B cell (primary cell): ENCODE measurements at regions not wholly inside any gene's neighbourhood (a gene's known extent, or its start where the extent isn't known, plus 50 kb on each side); places are given as distances from the start of the nearest gene placed in this dataset.

ENCODE experiments used
- ATAC-seq: fragments of 200-7000 bp; cut with Tn5 transposase; one replicate; pipeline ENCODE4 v1.10.0; 2021; ENCODE audit warnings: low read depth, mild to moderate bottlenecking, moderate number of reproducible peaks, moderate library complexity
- CTCF ChIA-PET: fragments of 350-600 bp; sonication (Branson Sonifier 250); formaldehyde crosslinking; loops from one replicate; lab custom pipeline; 2021; ENCODE audit warnings: antibody characterized with exemption, inconsistent platforms; lab: Charles Lee
- POLR2A ChIA-PET: fragments of 350-600 bp; sonication (Branson Sonifier 250); formaldehyde crosslinking; loops from one replicate; lab custom pipeline; 2021; ENCODE audit warnings: antibody characterized with exemption; lab: Charles Lee
- DNase-seq: peaks from one replicate; pipeline ENCODE4 v3.0.0; 2013
- H2AFZ ChIP-seq: 2 replicates; pipeline ENCODE4 v1.6.1; 2012; ENCODE audit warnings: mild to moderate bottlenecking, low read depth, low read length; ENCODE audit not compliant: insufficient read depth, poor library complexity, severe bottlenecking
- H3K27ac ChIP-seq, 2 donors: 1 replicate in 1 of 2; 2 replicates in 1 of 2; pipeline ENCODE4 v1.5.1; 2012 to 2013; ENCODE audit warnings: low read length in 2 of 2, mild to moderate bottlenecking in 2 of 2, moderate library complexity in 1 of 2
- H3K27me3 ChIP-seq, 4 experiments: fragments of 200-600 bp in 1 of 4; sonication (generic) in 1 of 4; replicated peaks in 1 of 4; 1 replicate in 2 of 4; 2 replicates in 2 of 4; pipeline versions ENCODE4 v1.6.1 to v1.7.0; 2013 to 2016; ENCODE audit warnings: low read length in 3 of 4, mild to moderate bottlenecking in 2 of 4, mixed read lengths in 1 of 4, moderate library complexity in 1 of 4; ENCODE audit not compliant: insufficient read depth in 4 of 4, control insufficient read depth in 3 of 4; ENCODE audit errors: control extremely low read depth in 1 of 4
- H3K36me3 ChIP-seq, 2 experiments: replicated peaks in 1 of 2; 1 replicate in 1 of 2; 2 replicates in 1 of 2; pipeline versions ENCODE4 v1.6.1 to v1.7.1; 2013; ENCODE audit warnings: low read length in 1 of 2; ENCODE audit not compliant: insufficient read depth in 2 of 2, control insufficient read depth in 1 of 2; ENCODE audit errors: control extremely low read depth in 1 of 2, extremely low read depth in 1 of 2
- H3K4me1 ChIP-seq, 2 donors: fragments of 200-600 bp in 1 of 2; sonication (generic) in 1 of 2; 1 replicate in 1 of 2; 2 replicates in 1 of 2; pipeline versions ENCODE4 v1.5.1 to v1.6.1; 2013 to 2017; ENCODE audit warnings: low read length in 2 of 2; ENCODE audit not compliant: control insufficient read depth in 2 of 2, insufficient read depth in 2 of 2
- H3K4me2 ChIP-seq: replicated peaks from 2 replicates; pipeline ENCODE3; 2012; ENCODE audit warnings: mild to moderate bottlenecking, low read depth, low read length; ENCODE audit not compliant: poor library complexity, severe bottlenecking
- H3K4me3 ChIP-seq, 5 experiments: fragments of 200-600 bp in 1 of 5; sonication (generic) in 1 of 5; 1 replicate in 3 of 5; 2 replicates in 2 of 5; pipeline versions ENCODE4 v1.5.1 to v1.7.0; 2011 to 2016; ENCODE audit warnings: low read length in 4 of 5, mild to moderate bottlenecking in 4 of 5, low read depth in 2 of 5, control low read depth in 1 of 5, moderate library complexity in 1 of 5; ENCODE audit not compliant: insufficient read depth in 1 of 5; ENCODE audit errors: control extremely low read depth in 1 of 5, extremely low read depth in 1 of 5
- H3K79me2 ChIP-seq: fragments of 200-600 bp; sonication (generic); one replicate; pipeline ENCODE4 v1.6.0; 2016; ENCODE audit warnings: low read length; ENCODE audit not compliant: control insufficient read depth, insufficient read depth
- H3K9ac ChIP-seq: fragments of 200-600 bp; sonication (generic); 2 replicates; pipeline ENCODE4 v1.6.1; 2017; ENCODE audit warnings: mild to moderate bottlenecking, low read length, moderate library complexity
- H3K9me3 ChIP-seq, 3 donors: one replicate each; pipeline versions ENCODE4 v1.6.1 to v1.7.1; 2013; ENCODE audit warnings: low read length in 2 of 3; ENCODE audit not compliant: control insufficient read depth in 2 of 3, insufficient read depth in 1 of 3; ENCODE audit errors: control extremely low read depth in 1 of 3
- H4K20me1 ChIP-seq: 2 replicates; pipeline ENCODE4 v1.6.0; 2012; ENCODE audit warnings: mild to moderate bottlenecking, low read length; ENCODE audit not compliant: insufficient read depth, control insufficient read depth, poor library complexity, severe bottlenecking
- H3K27ac Mint-ChIP-seq: one replicate; pipeline ENCODE4 v1.8.0; 2021; ENCODE audit warnings: mixed read lengths
- H3K27me3 Mint-ChIP-seq: one replicate; pipeline ENCODE4 v1.8.0; 2021; ENCODE audit warnings: mixed read lengths
- H3K4me1 Mint-ChIP-seq: one replicate; pipeline ENCODE4 v1.8.0; 2021; ENCODE audit warnings: mixed read lengths
- H3K4me3 Mint-ChIP-seq: one replicate; pipeline ENCODE4 v1.8.0; 2021; ENCODE audit warnings: mixed read lengths
- H3K9me3 Mint-ChIP-seq: one replicate; pipeline ENCODE4 v1.8.0; 2022; ENCODE audit warnings: mixed read lengths; ENCODE audit not compliant: insufficient read depth
- EZH2 ChIP-seq: IDR thresholded peaks from 2 replicates; pipeline ENCODE4 v1.6.1; 2012; ENCODE audit warnings: borderline replicate concordance, low read depth, mild to moderate bottlenecking, moderate library complexity, low read length; ENCODE audit not compliant: insufficient read depth, poor library complexity, severe bottlenecking
- WGBS: methylation state at CpG from one replicate; pipeline ENCODE4 v1.1.5; 2013; ENCODE audit warnings: missing lambda C conversion rate; ENCODE audit not compliant: insufficient coverage; 5-methylcytosine and 5-hydroxymethylcytosine counted together
- intact Hi-C: fragments of 100-400 bp; cut with micrococcal nuclease; formaldehyde crosslinking; loops from one replicate; pipeline ENCODE4 v1.10.0; 2022
- TF ChIP-seq, protein P1 (sequence below): fragments of 200-600 bp; IDR thresholded peaks from one replicate; pipeline ENCODE4 v1.8.0; 2022; ENCODE audit warnings: antibody characterized with exemption, mild to moderate bottlenecking

DNA sequence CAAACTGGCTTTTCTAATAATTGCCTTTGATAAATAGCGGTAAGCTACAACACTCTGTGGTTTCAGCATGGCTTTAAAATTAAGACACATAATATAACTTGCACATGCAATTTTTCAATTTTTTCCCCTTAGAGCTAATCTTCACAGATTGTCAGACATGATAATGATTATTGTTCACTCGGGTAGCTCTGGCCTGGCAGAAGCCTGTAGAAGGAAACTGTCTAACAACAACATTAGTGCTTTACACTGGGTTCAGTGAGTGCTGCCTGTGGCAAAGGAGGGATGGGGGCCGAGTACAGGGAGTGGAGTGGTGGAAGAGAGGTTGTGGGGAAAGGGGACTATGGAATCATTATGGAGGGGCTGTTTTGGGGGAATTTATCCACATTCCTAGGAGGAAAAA is 67.2 kb upstream of the AUTS2 start:
- ChIA-PET CTCF (interaction anchor here (0.7 kb wide), 1 partner anchor 10 kb away, joined by 3 read pairs; no protein-coding TSS in a partner anchor), POLR2A (no interaction called here)
- Histone ChIP-seq H3K9me3 (no peaks in the 10 kb centered on the region), H3K27ac (no peak overlapping the region), H3K36me3 (no peaks in the 10 kb centered on the region), H4K20me1 (no peaks in the 10 kb centered on the region), H3K27me3 (peaks cover 0 to 3% (median 0%) of the 10 kb centered on the region in 4 experiments), H3K79me2 (no peaks in the 10 kb centered on the region), H3K4me2 (no peak overlapping the region), H3K4me1 (no peaks in the 10 kb centered on the region), H3K4me3 (no peak overlapping the region), H2AFZ (no peak overlapping the region), H3K9ac (no peak overlapping the region)
- no peak for TF ChIP-seq EZH2
- TF ChIP-seq, protein P1, sequence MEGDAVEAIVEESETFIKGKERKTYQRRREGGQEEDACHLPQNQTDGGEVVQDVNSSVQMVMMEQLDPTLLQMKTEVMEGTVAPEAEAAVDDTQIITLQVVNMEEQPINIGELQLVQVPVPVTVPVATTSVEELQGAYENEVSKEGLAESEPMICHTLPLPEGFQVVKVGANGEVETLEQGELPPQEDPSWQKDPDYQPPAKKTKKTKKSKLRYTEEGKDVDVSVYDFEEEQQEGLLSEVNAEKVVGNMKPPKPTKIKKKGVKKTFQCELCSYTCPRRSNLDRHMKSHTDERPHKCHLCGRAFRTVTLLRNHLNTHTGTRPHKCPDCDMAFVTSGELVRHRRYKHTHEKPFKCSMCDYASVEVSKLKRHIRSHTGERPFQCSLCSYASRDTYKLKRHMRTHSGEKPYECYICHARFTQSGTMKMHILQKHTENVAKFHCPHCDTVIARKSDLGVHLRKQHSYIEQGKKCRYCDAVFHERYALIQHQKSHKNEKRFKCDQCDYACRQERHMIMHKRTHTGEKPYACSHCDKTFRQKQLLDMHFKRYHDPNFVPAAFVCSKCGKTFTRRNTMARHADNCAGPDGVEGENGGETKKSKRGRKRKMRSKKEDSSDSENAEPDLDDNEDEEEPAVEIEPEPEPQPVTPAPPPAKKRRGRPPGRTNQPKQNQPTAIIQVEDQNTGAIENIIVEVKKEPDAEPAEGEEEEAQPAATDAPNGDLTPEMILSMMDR: no peak
- intact Hi-C loops: no loop called here
- ATAC-seq (no peak), DNase-seq (no peak)
- 33% methylated on average over 1 of the region's 3 CpGs for WGBS
- Mint-ChIP-seq H3K27ac (no peak overlapping the region), H3K9me3 (no peaks in the 10 kb centered on the region), H3K27me3 (peaks cover 19% of the 10 kb centered on the region), H3K4me3 (no peak overlapping the region), H3K4me1 (no peaks in the 10 kb centered on the region)

- Histone ChIP-seq H3K4me3 (no peak overlapping the region), H3K36me3 (no peaks in the 10 kb centered on the region), H3K27me3 (peaks cover 0 to 3% (median 0%) of the 10 kb centered on the region in 4 experiments), H3K4me1 (no peaks in the 10 kb centered on the region), H3K79me2 (no peaks in the 10 kb centered on the region), H3K9ac (no peak overlapping the region), H3K9me3 (no peaks in the 10 kb centered on the region), H3K4me2 (no peak overlapping the region), H4K20me1 (no peaks in the 10 kb centered on the region), H3K27ac (no peak overlapping the region), H2AFZ (no peak overlapping the region)
- H3K27me3 Mint-ChIP-seq: peaks cover 19% of the 10 kb centered on the region
- ChIA-PET POLR2A (no interaction called here), CTCF (no interaction called here)
- DNase-seq (no peak), ATAC-seq (no peak)
- H3K4me3 Mint-ChIP-seq: no peak overlapping the region
- no peak for TF ChIP-seq EZH2
- TF ChIP-seq, protein P1: no peak
- no peak overlapping the region for H3K27ac Mint-ChIP-seq
- intact Hi-C loops: no loop called here
- no peaks in the 10 kb centered on the region for H3K9me3 Mint-ChIP-seq
- 91% methylated on average over 12 of the region's 15 CpGs for WGBS
- no peaks in the 10 kb centered on the region for H3K4me1 Mint-ChIP-seq
Measured at GRCh38 chr7:69534461-69535041, 63.7 kb upstream of the AUTS2 start.
